Stimulated activated CD4-positive, alpha-beta T cell treated with anti-CD3 and anti-CD28 coated beads, Interleukin-15, amount 100 ng/mL, for 48 hours (primary cell): ENCODE measurements at regions not wholly inside any gene's neighbourhood (a gene's known extent, or its start where the extent isn't known, plus 50 kb on each side); places are given as distances from the start of the nearest gene placed in this dataset.
"Not testable (repeated sequence)": the region's sequence is repeated elsewhere in the genome, so short reads cannot be mapped to it uniquely, and the experiment has no call there.

Source experiments
- DNase-seq, 2 donors: peaks; one replicate each; pipeline ENCODE4 v3.0.0-alpha.2; 2020; ENCODE audit warnings: low read depth in 2 of 2

- DNase-seq, result no peak
Measured at GRCh38 chr7:113306302-113306701, 187.9 kb upstream of the SMIM30 start.

- no peak for DNase-seq
Measured at GRCh38 chr7:113304104-113304503, 185.8 kb upstream of the SMIM30 start.

- not testable (repeated sequence) for DNase-seq
Measured at GRCh38 chr7:113303388-113303787, 185.0 kb upstream of the SMIM30 start.

- DNase-seq, result no peak
Measured at GRCh38 chr7:113301983-113302382, 183.6 kb upstream of the SMIM30 start.

GRCh38 chr7:113301141-113301540 lies 182.8 kb upstream of the SMIM30 start:
- no peak for DNase-seq

- no peak for DNase-seq
Measured at GRCh38 chr7:113299748-113300147, 181.4 kb upstream of the SMIM30 start.

GRCh38 chr7:113298501-113298900 lies 180.1 kb upstream of the SMIM30 start:
- DNase-seq, result no peak

GRCh38 chr7:113294750-113295149 lies 176.4 kb upstream of the SMIM30 start:
- DNase-seq, result no peak

- no peak for DNase-seq
Measured at GRCh38 chr7:113292105-113292504, 173.8 kb upstream of the SMIM30 start.

GRCh38 chr7:113291058-113291457 lies 172.7 kb upstream of the SMIM30 start:
- DNase-seq, result no peak

- no peak for DNase-seq
Measured at GRCh38 chr7:113289140-113289740, 170.9 kb upstream of the SMIM30 start.

GRCh38 chr7:113285411-113285810 lies 167.1 kb upstream of the SMIM30 start:
- no peak for DNase-seq

- DNase-seq, result no peak
Measured at GRCh38 chr7:113283861-113284260, 165.5 kb upstream of the SMIM30 start.

GRCh38 chr7:113282875-113283274 lies 164.5 kb upstream of the SMIM30 start:
- DNase-seq, result no peak

- DNase-seq, result no peak
Measured at GRCh38 chr7:113281223-113281622, 162.9 kb upstream of the SMIM30 start.

GRCh38 chr7:113279256-113279655 lies 160.9 kb upstream of the SMIM30 start:
- DNase-seq, result no peak

- no peak for DNase-seq
Measured at GRCh38 chr7:113270790-113271189, 152.4 kb upstream of the SMIM30 start.

- not testable (repeated sequence) for DNase-seq
Measured at GRCh38 chr7:113269592-113269991, 151.2 kb upstream of the SMIM30 start.

GRCh38 chr7:113268757-113269156 lies 150.4 kb upstream of the SMIM30 start:
- DNase-seq, result no peak

GRCh38 chr7:113267885-113268284 lies 149.5 kb upstream of the SMIM30 start:
- no peak for DNase-seq

GRCh38 chr7:113267271-113267670 lies 148.9 kb upstream of the SMIM30 start:
- no peak for DNase-seq

GRCh38 chr7:113263749-113264148 lies 145.4 kb upstream of the SMIM30 start:
- no peak for DNase-seq

- DNase-seq, result not testable (repeated sequence)
Measured at GRCh38 chr7:113263215-113263742, 144.9 kb upstream of the SMIM30 start.
